ENCODE measurements at regions not wholly inside any gene's neighbourhood (a gene's known extent, or its start where the extent isn't known, plus 50 kb on each side); places are given as distances from the start of the nearest gene placed in this dataset.

- no peak for DNase-seq
Observed at GRCh38 chr14:104521816-104522745, 57.5 kb upstream of the C14orf180 start.

GRCh38 chr14:104522926-104523545, 56.5 kb upstream of the C14orf180 start:
- no peak for DNase-seq

GRCh38 chr14:104523546-104523935, 56.0 kb upstream of the C14orf180 start:
- DNase-seq, result no peak

- no peak for DNase-seq
Observed at GRCh38 chr14:104524726-104525125, 54.8 kb upstream of the C14orf180 start.

GRCh38 chr14:104526723-104527645, 52.6 kb upstream of the C14orf180 start:
- DNase-seq, result no peak

GRCh38 chr14:104527857-104528459, 51.6 kb upstream of the C14orf180 start:
- no peak for DNase-seq

- DNase-seq, result no peak
Observed at GRCh38 chr14:104528496-104528895, 51.1 kb upstream of the C14orf180 start.

All from NCI-H1092 (cell line).